ENCODE measurements at regions not wholly inside any gene's neighbourhood (a gene's known extent, or its start where the extent isn't known, plus 50 kb on each side); places are given as distances from the start of the nearest gene placed in this dataset.
"Not testable (repeated sequence)": the region's sequence is repeated elsewhere in the genome, so short reads cannot be mapped to it uniquely, and the experiment has no call there.

DNA sequence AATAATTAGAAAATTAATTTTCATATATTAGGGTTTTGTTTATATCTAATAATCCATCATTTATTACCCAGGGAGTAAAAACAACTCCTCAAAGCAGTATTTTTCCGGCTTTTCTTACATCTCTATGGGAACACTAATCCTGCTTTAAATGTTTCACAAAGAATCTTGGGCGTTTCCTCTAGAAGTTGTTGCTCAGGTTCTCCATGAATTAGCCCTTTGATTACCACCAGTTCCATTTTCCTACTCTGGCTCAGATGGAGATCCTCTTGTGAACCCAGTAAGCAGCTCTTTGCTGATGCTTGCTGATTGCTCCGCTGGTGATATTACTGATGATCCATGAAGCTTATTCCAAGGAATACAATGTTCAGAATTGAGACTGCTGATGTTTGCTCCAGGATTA is 78.5 kb upstream of the PKP2 start:
- no peak overlapping the region for H3K27ac ChIP-seq (ENCODE audit: low read length)
- H3K9me3 ChIP-seq (ENCODE audit: insufficient read depth, low read length, severe bottlenecking), result no peaks in the 10 kb centered on the region
- ATAC-seq (ENCODE audit: insufficient read depth, low read depth) (no peak), DNase-seq (no peak)
- no peak overlapping the region for H3K9ac ChIP-seq (ENCODE audit: low read depth, low read length)
- no peaks in the 10 kb centered on the region for H3K36me3 ChIP-seq (ENCODE audit: insufficient read depth, low read length)
- no peak overlapping the region for H3K4me2 ChIP-seq (ENCODE audit: insufficient read depth, low read length)
- no peaks in the 10 kb centered on the region for H3K27me3 ChIP-seq (ENCODE audit: insufficient read depth, low read length, poor library complexity)
- H2AFZ ChIP-seq (ENCODE audit: low read depth, low read length), result no peak overlapping the region
- no peaks in the 10 kb centered on the region for H3K79me2 ChIP-seq (ENCODE audit: insufficient read depth, low read length)
- no peaks in the 10 kb centered on the region for H3K4me1 ChIP-seq (ENCODE audit: insufficient read depth, low read length)
- H3K4me3 ChIP-seq (ENCODE audit: low read depth in 1 of 2, low read length in 2 of 2), result no peak overlapping the region
- no peak for TF ChIP-seq EZH2 (IDR thresholded peaks at IDR 0.05; ENCODE audit: borderline replicate concordance, low read depth, low read length, severe bottlenecking)
- TF ChIP-seq, protein P1, sequence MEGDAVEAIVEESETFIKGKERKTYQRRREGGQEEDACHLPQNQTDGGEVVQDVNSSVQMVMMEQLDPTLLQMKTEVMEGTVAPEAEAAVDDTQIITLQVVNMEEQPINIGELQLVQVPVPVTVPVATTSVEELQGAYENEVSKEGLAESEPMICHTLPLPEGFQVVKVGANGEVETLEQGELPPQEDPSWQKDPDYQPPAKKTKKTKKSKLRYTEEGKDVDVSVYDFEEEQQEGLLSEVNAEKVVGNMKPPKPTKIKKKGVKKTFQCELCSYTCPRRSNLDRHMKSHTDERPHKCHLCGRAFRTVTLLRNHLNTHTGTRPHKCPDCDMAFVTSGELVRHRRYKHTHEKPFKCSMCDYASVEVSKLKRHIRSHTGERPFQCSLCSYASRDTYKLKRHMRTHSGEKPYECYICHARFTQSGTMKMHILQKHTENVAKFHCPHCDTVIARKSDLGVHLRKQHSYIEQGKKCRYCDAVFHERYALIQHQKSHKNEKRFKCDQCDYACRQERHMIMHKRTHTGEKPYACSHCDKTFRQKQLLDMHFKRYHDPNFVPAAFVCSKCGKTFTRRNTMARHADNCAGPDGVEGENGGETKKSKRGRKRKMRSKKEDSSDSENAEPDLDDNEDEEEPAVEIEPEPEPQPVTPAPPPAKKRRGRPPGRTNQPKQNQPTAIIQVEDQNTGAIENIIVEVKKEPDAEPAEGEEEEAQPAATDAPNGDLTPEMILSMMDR (IDR thresholded peaks at IDR 0.05; ENCODE audit: borderline replicate concordance, extremely low read depth, low read length, poor library complexity, severe bottlenecking), result no peak
- H4K20me1 ChIP-seq (ENCODE audit: insufficient read depth, low read length), result no peaks in the 10 kb centered on the region

DNA sequence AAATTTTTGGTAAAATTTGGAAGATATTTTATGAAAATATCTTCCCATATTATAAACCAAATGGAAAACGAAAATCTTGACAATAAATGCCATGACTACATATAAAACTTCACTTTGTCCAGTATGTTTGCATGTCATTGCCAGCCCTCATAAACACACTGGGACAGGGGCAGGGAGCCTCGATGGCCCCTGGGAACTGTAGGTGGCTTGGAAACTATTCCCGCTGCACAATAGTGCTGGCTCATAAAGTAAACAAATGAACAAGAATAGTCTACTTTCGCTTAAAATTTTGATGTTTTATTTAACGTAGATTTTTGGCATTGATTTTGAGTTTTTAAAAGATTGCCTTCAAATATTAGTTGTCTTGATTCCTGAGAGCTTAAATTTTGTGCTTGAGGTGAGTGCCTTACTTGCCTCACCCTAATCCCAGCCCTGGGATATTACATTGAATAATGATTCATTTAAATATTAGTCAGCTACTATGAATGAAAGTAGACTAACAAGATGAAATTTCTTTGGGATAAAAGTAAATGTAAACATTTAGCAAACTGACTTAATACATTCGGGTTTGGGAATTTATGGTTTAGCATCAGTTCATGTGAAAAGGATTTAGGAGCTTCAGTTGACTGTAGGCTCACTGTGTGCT is 74.0 kb upstream of the PKP2 start:
- H3K36me3 ChIP-seq (ENCODE audit: insufficient read depth, low read length), result no peaks in the 10 kb centered on the region
- no peak overlapping the region for H3K27ac ChIP-seq (ENCODE audit: low read length)
- no peak overlapping the region for H2AFZ ChIP-seq (ENCODE audit: low read depth, low read length)
- ATAC-seq (ENCODE audit: insufficient read depth, low read depth), result no peak
- H3K9me3 ChIP-seq (ENCODE audit: insufficient read depth, low read length, severe bottlenecking), result no peaks in the 10 kb centered on the region
- no peak for DNase-seq
- TF ChIP-seq, protein P1 (IDR thresholded peaks at IDR 0.05; ENCODE audit: borderline replicate concordance, extremely low read depth, low read length, poor library complexity, severe bottlenecking), result no peak
- TF ChIP-seq EZH2 (IDR thresholded peaks at IDR 0.05; ENCODE audit: borderline replicate concordance, low read depth, low read length, severe bottlenecking), result no peak
- no peaks in the 10 kb centered on the region for H3K79me2 ChIP-seq (ENCODE audit: insufficient read depth, low read length)
- no peaks in the 10 kb centered on the region for H3K4me1 ChIP-seq (ENCODE audit: insufficient read depth, low read length)
- H4K20me1 ChIP-seq (ENCODE audit: insufficient read depth, low read length), result no peaks in the 10 kb centered on the region
- no peaks in the 10 kb centered on the region for H3K27me3 ChIP-seq (ENCODE audit: insufficient read depth, low read length, poor library complexity)
- H3K9ac ChIP-seq (ENCODE audit: low read depth, low read length), result no peak overlapping the region
- no peak overlapping the region for H3K4me3 ChIP-seq (ENCODE audit: low read depth in 1 of 2, low read length in 2 of 2)
- H3K4me2 ChIP-seq (ENCODE audit: insufficient read depth, low read length), result no peak overlapping the region

DNA sequence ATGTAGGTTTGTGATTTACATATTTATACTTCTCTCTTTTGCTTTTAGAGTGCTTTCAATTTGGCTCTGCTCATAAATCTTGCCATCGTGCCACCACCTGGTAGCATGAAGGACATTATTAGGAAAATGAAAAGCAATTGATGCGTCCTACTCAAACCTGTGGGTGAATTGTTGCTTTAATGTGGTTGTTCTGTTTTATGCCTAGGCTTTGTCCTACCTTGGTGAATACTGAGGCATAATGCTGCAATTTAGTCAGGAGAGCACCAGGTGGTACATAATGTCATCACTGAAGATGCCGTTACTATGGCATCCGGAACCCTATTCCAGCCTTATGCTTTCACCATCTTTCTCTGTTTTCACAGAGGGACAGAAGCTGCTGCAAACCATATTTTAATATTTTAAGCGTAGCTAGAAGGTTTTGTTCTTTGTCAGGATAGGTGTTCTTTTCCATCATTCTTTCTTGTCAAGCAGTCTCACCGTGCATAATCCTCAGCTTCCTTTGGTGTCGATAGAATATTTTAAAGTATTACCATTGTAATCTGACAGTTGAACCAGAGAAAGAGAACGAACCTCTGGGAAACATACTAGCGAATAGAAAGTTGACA is 68.5 kb upstream of the PKP2 start:
- Histone ChIP-seq H3K4me2 (ENCODE audit: insufficient read depth, low read length) (no peak overlapping the region), H3K4me1 (ENCODE audit: insufficient read depth, low read length) (no peaks in the 10 kb centered on the region), H4K20me1 (ENCODE audit: insufficient read depth, low read length) (no peaks in the 10 kb centered on the region), H3K27ac (ENCODE audit: low read length) (no peak overlapping the region), H3K9ac (ENCODE audit: low read depth, low read length) (no peak overlapping the region), H2AFZ (ENCODE audit: low read depth, low read length) (no peak overlapping the region), H3K4me3 (ENCODE audit: low read depth in 1 of 2, low read length in 2 of 2) (no peak overlapping the region), H3K36me3 (ENCODE audit: insufficient read depth, low read length) (no peaks in the 10 kb centered on the region), H3K79me2 (ENCODE audit: insufficient read depth, low read length) (no peaks in the 10 kb centered on the region), H3K27me3 (ENCODE audit: insufficient read depth, low read length, poor library complexity) (no peaks in the 10 kb centered on the region), H3K9me3 (ENCODE audit: insufficient read depth, low read length, severe bottlenecking) (no peaks in the 10 kb centered on the region)
- DNase-seq, result no peak
- no peak for TF ChIP-seq EZH2 (IDR thresholded peaks at IDR 0.05; ENCODE audit: borderline replicate concordance, low read depth, low read length, severe bottlenecking)
- TF ChIP-seq, protein P1 (IDR thresholded peaks at IDR 0.05; ENCODE audit: borderline replicate concordance, extremely low read depth, low read length, poor library complexity, severe bottlenecking), result no peak
- no peak for ATAC-seq (ENCODE audit: insufficient read depth, low read depth)

DNA sequence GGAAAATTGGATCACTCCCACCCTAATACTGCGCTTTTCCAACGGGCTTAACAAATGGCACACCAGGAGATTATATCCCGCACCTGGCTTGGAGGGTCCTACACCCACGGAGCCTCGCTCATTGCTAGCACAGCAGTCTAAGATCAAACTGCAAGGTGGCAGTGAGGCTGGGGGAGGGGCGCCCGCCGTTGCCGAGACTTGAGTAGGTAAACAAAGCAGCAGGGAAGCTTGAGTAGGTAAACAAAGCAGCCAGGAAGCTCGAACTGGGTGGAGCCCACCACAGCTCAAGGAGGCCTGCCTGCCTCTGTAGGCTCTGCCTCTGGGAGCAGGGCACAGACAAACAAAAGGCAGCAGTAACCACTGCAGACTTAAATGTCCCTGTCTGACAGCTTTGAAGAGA is 59.8 kb upstream of the PKP2 start:
- not testable (repeated sequence) for H3K4me1 ChIP-seq (ENCODE audit: insufficient read depth, low read length); ATAC-seq (ENCODE audit: insufficient read depth, low read depth); H3K36me3 ChIP-seq (ENCODE audit: insufficient read depth, low read length); H3K4me3 ChIP-seq (ENCODE audit: low read depth in 1 of 2, low read length in 2 of 2); H3K4me2 ChIP-seq (ENCODE audit: insufficient read depth, low read length); H3K27me3 ChIP-seq (ENCODE audit: insufficient read depth, low read length, poor library complexity); H3K9me3 ChIP-seq (ENCODE audit: insufficient read depth, low read length, severe bottlenecking); DNase-seq; H3K9ac ChIP-seq (ENCODE audit: low read depth, low read length); H4K20me1 ChIP-seq (ENCODE audit: insufficient read depth, low read length); H3K79me2 ChIP-seq (ENCODE audit: insufficient read depth, low read length); H2AFZ ChIP-seq (ENCODE audit: low read depth, low read length); H3K27ac ChIP-seq (ENCODE audit: low read length)

Measured in DND-41 (cell line).